Activated T-helper 9 cell treated with anti-CD3 and anti-CD28 coated beads, Interleukin-2, amount 50 U/mL, for 16 hours (primary cell): ENCODE measurements at regions not wholly inside any gene's neighbourhood (a gene's known extent, or its start where the extent isn't known, plus 50 kb on each side); places are given as distances from the start of the nearest gene placed in this dataset.
"Not testable (repeated sequence)": the region's sequence is repeated elsewhere in the genome, so short reads cannot be mapped to it uniquely, and the experiment has no call there.

Experiments used
- DNase-seq: peaks from one replicate; pipeline ENCODE4 v3.0.0-alpha.2; 2020; ENCODE audit warnings: low read depth

DNA sequence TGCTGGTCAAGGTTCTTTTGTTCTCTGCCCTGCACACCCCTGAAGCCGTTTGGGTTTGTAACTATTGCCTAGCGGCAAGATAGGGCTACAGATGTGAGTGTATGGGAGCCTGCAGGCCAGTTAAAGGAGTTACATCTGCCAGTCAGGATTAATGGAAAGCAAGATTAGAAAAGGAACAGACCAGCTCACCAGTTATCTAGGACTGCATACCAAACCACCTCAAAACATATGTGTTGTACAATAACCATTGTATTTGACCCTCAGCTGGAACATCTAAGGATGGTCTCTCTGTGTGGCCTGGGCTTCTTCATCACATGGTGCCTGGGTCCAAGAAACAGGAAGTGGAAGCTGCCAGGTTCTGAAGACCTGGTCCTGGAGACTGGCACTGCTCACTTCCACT, 52.5 kb upstream of the FBXO28 start:
- no peak for DNase-seq

DNA sequence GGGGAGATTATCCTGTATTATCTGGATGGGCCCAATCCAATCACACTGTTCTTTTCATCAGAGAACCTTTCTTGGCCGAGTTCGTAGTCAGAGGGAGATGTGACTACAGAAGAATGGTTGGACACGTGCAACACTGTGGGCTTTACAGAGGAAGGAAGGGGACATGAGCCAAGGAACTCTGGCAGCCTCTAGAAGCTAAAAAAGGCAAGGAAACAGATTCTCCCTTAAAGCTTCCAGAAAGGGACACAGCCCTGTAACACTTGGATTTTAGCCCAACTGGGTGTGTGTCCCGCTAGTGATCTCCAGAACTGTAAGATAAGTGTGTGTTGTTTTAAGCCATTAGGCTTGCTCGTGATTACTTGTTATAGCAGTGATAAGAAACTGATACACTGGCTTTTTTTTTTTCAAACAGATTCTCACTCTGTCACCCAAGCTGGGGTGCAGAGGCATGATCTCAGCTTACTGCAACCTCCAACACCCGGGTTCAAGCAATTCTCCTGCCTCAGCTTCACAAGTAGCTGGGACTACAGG, 53.9 kb upstream of the FBXO28 start:
- DNase-seq, result no peak

DNA sequence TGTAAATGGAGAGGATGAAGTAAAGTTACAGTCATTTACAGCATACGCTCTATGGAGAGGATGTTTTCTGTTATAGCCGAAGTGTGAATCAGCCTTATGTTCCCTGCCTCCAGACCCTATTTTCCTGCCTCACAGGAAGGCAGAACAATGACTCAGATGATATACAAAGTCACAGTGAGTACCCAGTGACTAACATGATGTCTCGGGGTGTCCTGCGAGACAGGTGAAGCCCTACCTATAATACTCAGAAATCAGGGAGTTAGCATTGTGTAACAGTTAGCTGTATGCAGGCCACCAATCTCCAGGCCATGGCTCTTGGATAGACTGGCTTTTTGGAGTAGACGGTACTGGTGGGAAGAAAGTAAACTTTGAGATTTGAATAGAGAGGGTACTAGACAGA, 55.6 kb upstream of the FBXO28 start:
- DNase-seq, result no peak

DNA sequence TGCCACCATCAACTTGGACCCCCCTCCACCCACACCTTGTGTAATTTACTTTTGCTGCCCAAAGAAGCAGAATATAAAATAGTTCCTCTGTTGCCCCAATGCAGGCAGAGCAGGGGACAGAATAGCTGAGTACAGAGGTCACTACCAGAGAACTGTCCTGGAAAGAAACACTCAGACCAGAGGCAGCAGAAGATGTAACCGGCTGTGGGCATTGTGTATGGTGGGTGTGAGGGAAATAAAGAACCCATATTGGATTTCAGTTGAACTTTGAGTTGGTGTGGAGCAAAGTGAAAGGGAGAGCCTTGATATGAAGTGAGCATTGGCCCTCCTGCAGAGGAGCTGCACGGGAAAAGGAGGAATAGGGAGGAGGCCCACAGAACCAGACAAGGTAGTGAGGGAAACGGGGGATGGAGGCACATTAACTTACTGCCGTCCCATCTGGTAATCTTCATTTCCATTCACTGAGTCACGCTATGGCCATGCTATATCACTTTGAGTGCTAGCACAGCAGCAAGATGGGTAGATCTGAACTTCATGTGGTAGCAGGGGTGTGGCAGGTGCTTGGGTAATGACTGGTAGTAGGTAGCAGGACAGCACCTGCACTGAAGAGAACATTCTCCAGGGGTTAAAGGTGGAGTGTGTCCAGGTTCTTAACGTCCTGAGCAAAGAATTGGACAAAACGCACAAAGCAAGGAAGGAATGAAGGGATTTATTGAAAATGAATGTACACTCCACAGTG, 56.3 kb upstream of the FBXO28 start:
- no peak for DNase-seq

DNA sequence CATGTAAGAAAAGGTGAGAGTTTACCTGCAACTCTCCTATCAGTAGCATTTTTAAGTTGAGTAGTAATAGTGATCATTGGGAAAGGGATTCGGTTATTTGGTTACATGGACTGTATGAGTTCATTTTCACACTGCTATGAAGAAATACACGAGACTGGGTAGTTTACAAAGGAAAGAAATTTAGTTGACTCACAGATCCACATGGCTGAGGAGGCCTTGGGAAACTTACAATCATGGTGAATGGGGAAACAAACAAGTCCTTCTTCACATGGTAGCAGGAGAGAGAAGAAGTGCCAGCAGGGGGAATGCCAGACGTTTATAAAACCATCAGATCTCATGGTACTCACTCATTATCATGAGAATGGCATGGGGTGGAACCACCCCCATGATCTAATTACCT, 59.3 kb upstream of the FBXO28 start:
- DNase-seq, result no peak

DNA sequence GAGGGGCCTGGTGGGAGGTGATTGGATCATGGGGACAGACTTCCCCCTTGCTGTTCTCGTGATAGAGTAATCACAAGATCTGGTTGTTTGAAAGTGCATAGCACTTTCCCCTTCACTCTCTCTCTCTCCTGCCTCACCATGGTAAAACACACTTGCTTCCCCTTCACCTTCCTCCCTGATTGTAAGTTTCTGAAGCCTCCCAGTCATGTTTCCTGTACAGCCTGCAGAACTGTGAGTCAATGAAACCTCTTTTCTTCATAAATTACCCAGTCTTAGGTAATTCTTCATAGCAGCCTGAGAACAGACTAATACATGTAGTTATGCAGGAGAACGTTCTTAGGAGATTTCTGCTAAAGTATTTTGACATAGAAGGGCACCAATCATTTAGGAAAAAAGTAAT, 59.9 kb upstream of the FBXO28 start:
- DNase-seq, result no peak

DNA sequence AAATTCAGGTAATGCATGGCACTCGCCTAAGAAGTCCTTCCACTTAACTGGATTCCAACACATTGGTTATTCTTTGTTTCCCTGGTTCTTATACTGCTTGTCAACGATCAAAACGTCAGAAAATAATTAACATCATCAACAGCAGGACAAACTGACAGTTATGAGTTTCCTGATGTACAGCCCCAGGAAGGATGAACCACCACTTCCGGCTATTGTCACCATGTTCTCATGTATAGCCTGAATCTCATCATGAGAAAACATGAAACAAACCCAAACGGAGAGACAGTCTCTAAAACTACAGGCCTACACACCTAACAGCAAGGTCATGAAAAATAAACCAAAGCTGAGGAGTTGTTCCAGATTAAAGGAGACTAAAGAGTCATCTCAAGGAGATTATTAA, 60.5 kb upstream of the FBXO28 start:
- DNase-seq, result no peak

DNA sequence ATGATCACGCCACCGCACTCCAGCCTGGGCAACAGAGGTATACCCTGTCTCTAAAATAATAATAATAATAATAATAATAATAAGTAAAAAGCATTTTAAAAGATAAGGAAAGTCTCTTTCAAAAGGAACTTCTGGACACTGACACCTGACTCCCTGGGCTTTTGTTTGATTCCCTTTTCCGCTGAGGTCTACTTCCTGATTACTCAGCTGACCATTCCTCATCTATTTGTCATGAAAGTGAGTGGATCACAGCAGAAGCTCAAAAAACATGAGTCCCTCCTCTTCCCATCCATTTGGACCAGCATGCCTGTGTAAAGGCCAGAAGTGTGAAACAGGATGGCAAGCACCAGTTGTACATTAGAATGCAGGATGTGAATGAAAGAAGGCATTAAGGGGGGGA, 61.1 kb upstream of the FBXO28 start:
- no peak for DNase-seq

DNA sequence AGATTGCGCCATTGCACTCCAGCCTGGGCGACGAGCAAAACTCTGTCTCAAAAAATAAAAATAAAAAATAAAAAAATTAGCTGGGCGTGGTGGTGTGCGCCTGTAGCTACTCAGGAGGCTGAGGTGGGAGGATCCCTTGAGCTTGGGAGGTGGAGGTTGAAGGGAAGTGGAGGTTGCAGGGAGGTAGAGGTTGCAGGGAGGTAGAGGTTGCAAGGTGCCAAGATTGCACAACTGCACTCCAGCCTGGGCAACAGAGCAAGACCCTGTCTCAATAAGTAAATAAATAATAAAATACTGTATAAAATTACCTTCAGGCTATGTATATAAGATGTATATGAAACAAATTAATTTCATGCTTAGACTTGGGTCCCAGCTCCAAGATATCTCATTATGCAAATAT, 62.1 kb upstream of the FBXO28 start:
- not testable (repeated sequence) for DNase-seq

DNA sequence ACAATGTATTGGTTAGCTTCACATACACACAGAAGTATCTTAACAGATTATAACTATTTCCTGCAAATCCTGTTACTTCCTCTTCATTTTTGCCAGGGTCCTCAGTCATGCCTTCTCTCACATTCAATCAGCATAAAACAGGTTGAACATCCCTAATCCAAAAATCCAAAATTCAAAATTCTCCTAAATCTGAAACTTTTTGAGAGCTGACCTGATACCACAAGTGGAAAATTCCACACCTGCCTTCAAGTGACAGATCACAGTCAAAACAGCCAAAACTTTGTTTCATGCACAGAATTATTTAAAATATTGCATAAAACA, 62.9 kb upstream of the FBXO28 start:
- DNase-seq, result no peak

DNA sequence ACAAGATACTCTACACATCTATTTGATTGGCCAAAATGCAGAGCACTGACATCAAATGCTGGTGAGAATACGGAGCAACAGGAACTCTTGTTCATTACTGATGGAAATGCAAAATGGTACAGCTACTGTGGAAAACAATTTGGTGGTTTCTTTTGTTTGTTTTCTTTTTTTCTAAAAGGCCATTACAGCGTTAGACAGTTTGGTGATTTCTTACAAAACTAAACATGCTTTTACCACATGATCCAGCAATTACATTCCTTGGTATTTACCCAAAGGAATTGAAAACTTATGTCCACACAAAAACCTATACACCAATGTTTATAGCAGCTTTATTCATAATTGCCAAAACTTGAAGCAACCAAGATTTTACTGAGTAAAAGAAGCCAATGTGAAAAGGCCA, 66.4 kb upstream of the FBXO28 start:
- no peak for DNase-seq

DNA sequence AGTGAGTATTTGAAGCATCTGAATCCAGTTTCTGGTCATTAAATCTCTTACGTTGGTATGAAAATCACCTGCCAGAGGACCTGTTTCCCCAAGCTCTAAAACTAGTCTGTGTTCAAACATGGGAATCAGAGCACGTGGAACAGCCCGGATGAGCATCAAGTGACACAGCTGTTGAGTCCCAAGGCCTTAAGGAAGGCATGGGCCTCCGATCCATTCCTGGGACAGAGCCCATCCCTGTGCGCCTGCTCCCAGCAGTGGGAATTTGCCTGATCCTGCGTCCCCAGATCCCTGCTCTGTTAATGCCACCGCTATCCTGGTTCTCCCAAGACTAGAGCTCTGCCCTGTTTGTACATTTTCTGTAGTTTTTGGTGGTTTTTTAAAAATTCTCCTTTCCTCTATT, 68.4 kb upstream of the FBXO28 start:
- DNase-seq, result no peak

DNA sequence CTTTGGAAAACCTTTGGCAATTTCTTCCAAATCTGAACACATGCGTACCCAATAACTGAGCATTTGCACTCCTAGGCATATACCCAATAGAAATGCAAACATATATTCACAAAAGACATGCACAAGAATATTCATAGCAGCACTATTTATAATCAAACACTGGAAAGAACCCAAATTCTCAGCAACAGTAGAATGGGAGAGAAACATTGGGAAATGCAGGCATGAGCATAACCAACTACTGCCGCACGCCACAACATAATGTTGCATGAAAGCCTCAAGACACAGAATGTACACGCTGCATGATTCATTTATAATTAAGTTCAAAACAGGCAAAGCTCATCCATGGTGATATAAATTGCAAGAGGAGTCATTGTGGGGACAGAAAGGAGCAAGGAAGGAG, 69.5 kb upstream of the FBXO28 start:
- no peak for DNase-seq

DNA sequence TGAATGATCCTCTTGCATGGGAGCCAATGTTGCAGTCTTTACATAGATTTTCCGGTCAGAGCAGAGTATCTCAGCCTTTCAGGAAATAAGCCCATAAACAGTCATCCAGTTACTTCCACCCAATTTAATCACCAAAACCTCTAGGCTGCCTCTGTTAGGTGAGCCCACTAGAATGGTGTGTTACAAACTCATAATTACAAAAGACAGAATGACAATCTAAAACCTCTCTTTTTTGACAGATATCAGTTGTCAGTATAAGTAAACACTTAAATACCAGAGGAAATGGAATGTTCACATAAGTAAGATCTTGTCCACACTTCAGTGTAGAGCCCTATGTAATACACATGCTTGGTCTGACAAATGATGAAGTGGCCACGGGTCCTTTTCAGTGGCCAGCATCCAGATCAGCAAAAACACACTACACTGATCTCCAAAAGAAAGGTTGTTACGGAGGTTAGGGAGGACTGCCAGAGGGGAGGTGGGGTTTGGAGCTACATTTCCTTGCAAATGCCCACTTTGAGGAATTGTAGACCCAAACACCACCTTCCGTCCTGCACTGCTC, 71.3 kb upstream of the FBXO28 start:
- no peak for DNase-seq

DNA sequence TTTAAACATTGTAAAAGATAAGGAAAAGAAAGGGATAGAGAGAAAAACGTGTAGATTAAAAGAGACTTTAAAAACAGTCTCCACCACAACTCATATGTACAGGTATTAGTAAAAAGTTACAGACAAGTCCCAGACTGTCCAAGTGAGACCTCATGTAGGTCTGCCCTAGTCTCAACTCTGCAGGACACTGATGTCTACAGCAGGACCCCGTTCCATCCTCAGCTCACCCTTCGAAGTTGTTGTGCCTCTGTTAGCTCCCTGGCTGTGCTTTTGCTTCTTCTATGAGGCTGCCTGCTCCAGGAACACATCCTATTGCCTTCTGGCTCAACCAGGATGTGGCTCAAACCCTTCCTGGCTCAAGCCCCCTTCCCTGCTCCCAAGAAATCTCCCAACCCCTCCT, 72.9 kb upstream of the FBXO28 start:
- DNase-seq, result no peak

DNA sequence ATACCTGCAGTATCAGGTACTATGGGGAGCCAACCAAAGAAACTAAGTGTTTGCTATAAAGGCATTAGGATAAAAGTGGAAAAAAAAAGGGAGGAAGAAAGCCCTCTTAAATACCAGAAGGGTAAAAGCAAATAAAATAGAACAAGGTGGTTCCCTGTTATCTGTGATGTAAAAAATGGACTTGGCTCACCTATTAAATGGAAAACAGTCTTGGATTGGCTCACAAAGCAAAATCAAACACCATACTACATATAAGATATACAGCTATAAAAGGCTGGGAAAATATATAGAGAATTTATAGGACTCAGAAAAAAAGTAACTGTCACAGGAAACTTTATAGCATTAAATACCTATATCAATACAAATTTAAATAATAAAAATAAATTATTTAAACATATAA, 73.5 kb upstream of the FBXO28 start:
- DNase-seq, result not testable (repeated sequence)

DNA sequence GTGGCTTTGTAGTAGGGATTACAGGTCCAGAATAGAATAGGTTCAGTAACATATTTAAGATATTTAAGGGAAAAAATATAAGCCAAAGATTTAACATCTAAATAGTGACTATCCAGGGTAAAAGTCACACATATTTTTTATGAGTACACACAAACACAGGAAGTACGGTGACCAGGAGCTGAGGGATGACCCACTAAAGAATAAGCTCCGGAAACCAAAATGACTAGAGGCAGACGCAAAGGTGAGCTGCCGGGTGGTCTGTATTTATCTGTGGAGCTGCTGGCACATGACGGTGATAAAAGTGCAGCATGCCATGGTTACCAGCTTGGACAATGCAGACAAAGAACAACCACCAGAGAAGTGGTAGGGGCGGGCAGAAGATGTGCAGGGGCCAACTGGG, 73.9 kb upstream of the FBXO28 start:
- DNase-seq, result not testable (repeated sequence)

DNA sequence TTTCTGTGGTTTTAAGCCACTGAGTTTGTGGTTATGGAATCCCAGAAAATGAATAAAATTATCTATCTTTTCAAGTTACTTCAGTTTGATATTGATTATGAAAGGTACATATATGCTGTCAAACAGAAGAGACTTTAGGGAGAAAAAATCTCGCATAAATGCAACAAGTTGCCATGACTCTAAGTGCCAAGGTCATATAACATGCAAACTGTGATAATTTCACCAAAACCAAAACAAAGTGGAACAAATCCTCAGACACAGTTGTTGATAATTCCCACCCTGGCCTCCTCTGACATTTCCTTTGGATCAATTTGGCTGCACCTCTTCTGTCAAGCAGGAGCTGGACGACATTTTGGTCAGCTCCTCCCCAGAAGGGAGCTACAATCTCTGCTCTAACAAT, 75.1 kb upstream of the FBXO28 start:
- DNase-seq, result not testable (repeated sequence)

DNA sequence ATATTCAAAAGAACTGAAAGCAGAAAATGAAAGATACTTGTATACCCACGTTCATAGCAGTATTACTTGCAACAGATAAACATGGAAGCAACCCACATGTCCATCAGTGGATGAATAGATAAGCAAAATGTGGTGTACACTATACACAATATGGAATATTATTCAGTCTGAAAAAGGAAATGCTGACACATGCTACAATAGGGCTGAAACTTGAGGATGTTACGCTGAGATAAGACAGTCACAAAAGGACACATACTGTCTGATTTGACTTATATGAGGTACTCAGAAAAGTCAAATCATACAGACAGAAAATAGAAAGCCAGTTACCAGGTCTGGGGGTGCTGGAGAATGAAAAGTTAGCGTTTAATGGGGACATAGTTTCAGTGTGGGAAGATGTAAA, 76.5 kb upstream of the FBXO28 start:
- not testable (repeated sequence) for DNase-seq

DNA sequence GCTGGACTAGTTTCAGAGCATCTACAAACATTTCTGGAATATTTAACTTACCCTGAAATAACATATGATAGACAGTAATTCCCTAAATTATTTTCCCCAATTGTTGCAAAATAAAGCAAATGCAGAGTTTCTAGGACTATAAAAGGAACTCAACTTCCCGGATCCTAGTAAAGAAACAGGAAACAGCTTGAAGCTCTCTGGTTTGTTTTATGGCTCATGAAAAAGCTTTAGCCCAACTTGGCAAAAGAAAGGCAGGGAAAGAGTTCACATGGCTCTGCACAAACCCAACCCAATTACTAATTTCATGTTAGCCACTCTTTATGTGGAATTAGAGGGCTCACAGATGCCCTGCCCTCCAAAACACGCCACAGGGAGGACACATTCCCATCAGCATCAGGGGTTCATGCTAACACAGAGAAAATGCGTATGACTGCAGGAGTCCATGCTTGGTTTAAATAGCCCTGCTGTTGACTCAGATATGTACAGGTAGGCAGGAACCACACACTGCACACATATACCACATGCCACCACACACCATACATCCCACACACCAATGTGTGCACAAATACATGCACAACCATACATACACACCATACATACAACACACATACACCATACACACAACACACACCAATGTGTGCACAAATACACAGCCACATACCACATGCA, 81.2 kb upstream of the FBXO28 start:
- not testable (repeated sequence) for DNase-seq

DNA sequence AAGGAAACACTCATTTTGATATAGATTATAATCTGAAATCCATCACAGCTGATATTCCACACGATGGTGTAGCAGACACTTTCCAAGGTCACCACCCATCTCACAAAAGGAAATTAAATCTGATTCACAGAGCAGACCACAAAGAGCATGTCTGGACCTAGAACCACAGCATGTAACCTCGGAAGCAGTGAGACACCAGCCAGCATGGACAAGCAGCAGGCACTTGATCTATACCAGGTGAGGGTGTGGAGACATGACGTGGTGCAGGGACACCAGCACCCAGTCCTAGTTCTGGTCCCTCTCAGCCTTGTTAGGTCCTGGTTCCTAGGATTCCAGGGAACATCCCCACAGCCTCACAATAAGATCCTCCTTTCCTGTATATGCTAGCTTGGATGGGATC, 81.9 kb upstream of the FBXO28 start:
- not testable (repeated sequence) for DNase-seq

DNA sequence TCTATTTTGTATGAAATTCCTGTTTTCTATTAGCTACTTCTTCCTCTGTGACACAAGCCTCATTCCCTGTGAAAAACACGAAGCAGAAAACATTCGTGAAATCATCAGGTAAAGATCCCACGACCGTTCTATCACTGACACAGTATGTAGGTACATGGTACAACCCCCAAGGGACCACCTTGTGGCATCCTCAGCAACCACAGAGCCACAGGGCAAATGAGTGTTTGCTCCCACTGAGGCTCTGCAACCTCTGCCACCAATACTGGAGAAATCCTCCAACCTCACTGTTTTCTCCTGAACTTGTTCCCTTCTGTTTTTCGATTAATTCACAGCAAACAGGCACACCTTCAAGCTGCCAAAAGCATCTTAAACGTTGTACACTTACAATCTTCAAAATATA, 83.7 kb upstream of the FBXO28 start:
- not testable (repeated sequence) for DNase-seq

DNA sequence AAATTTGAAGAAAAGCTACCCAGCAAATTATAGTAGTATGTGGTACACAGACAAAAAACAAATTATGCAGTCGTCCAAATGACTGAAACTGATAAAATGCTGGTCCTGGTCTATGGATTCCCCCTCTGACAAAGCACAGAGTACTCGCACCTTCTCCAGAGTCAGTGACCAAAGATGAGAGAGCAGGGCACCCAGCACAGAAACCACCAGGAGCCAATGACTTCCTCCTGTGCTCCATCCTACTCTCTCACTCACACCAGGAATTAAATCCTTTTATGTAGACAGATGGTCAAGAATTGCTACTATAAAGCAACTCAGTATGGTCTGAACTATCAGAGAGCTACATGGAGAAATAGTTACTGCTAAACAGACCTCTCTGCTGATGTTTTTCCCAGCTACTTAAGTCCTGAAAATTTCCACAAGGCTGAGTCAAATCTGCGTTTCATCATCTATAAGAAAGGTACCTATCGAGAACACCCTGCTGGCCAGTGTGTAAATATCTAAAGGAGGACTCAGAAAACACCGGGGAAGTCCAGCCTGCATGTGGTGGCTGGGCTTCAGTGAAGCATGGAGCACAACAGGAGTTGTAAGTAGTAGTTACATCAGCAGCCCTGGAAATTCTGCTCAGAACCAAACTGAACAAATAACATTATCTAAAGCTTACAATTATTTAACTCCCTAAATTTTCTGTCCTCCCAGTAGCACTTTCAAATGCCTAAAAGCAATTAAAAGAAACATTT, 84.5 kb upstream of the FBXO28 start:
- DNase-seq, result not testable (repeated sequence)
